Lower lobe of right lung (tissue), 2 donors: ENCODE measurements at regions not wholly inside any gene's neighbourhood (a gene's known extent, or its start where the extent isn't known, plus 50 kb on each side); places are given as distances from the start of the nearest gene placed in this dataset.

Experiments
- ATAC-seq, 2 donors: fragments of 200-7000 bp; cut with Tn5 transposase; one replicate each; pipeline ENCODE4 v1.9.1; 2020 to 2022; ENCODE audit warnings: mild to moderate bottlenecking in 2 of 2, moderate library complexity in 2 of 2
- DNase-seq: peaks from one replicate; pipeline ENCODE4 v3.0.0-alpha.2; 2020
- H3K27ac ChIP-seq: fragments of 200-600 bp; one replicate; pipeline ENCODE4 v1.8.0; 2022
- H3K27me3 ChIP-seq: fragments of 200-600 bp; one replicate; pipeline ENCODE4 v1.8.0; 2022; ENCODE audit warnings: low read depth
- H3K36me3 ChIP-seq: fragments of 200-600 bp; one replicate; pipeline ENCODE4 v1.8.0; 2022; ENCODE audit warnings: mild to moderate bottlenecking
- H3K4me1 ChIP-seq: fragments of 200-600 bp; one replicate; pipeline ENCODE4 v1.8.0; 2022
- H3K4me3 ChIP-seq: fragments of 200-600 bp; one replicate; pipeline ENCODE4 v1.8.0; 2022; ENCODE audit warnings: mild to moderate bottlenecking
- H3K9me3 ChIP-seq: fragments of 200-600 bp; one replicate; pipeline ENCODE4 v1.8.0; 2022
- CTCF ChIP-seq: fragments of 200-600 bp; IDR thresholded peaks from one replicate; pipeline ENCODE4 v1.8.0; 2022; ENCODE audit warnings: antibody characterized with exemption, mild to moderate bottlenecking
- intact Hi-C: fragments of 100-400 bp; cut with DNase I; formaldehyde crosslinking; loops from one replicate; pipeline ENCODE4 v1.11.0; 2022
- donor health status: DM: no; HTN: yes; CAD: no; lungs with severe emphysema.

- ATAC-seq: no peak
- H3K4me1 ChIP-seq: no peaks in the 10 kb centered on the region
- peaks cover 10% of the 10 kb centered on the region for H3K9me3 ChIP-seq
- no peak for DNase-seq
- intact Hi-C loops: no loop called here
- H3K4me3 ChIP-seq: no peak overlapping the region
- TF ChIP-seq CTCF: no peak
- no peak overlapping the region for H3K27ac ChIP-seq
- no peaks in the 10 kb centered on the region for H3K27me3 ChIP-seq
- no peaks in the 10 kb centered on the region for H3K36me3 ChIP-seq
These were observed 970.6 kb downstream of the NCAM2 start for GRCh38 chr21:21968810-21969209.

GRCh38 chr21:21969211-21969610 is 971.0 kb downstream of the NCAM2 start:
- no peaks in the 10 kb centered on the region for H3K27me3 ChIP-seq
- H3K9me3 ChIP-seq: peaks cover 6% of the 10 kb centered on the region
- H3K27ac ChIP-seq: no peak overlapping the region
- DNase-seq: no peak
- no peak for TF ChIP-seq CTCF
- no peaks in the 10 kb centered on the region for H3K36me3 ChIP-seq
- no peak overlapping the region for H3K4me3 ChIP-seq
- ATAC-seq: no peak
- intact Hi-C loops: no loop called here
- H3K4me1 ChIP-seq: no peaks in the 10 kb centered on the region

- H3K36me3 ChIP-seq: no peaks in the 10 kb centered on the region
- intact Hi-C loops: no loop called here
- no peak for TF ChIP-seq CTCF
- DNase-seq: no peak
- H3K4me1 ChIP-seq: no peaks in the 10 kb centered on the region
- no peak overlapping the region for H3K27ac ChIP-seq
- no peak for ATAC-seq
- no peaks in the 10 kb centered on the region for H3K27me3 ChIP-seq
- H3K4me3 ChIP-seq: no peak overlapping the region
- no peaks in the 10 kb centered on the region for H3K9me3 ChIP-seq
These were observed 973.2 kb downstream of the NCAM2 start for GRCh38 chr21:21971384-21971783.

GRCh38 chr21:21973806-21974205 is 975.6 kb downstream of the NCAM2 start:
- intact Hi-C loops: no loop called here
- Histone ChIP-seq H3K4me3 (no peak overlapping the region), H3K27ac (no peak overlapping the region), H3K36me3 (no peaks in the 10 kb centered on the region), H3K27me3 (no peaks in the 10 kb centered on the region), H3K4me1 (no peaks in the 10 kb centered on the region), H3K9me3 (no peaks in the 10 kb centered on the region)
- TF ChIP-seq CTCF: no peak
- ATAC-seq (no peak), DNase-seq (no peak)

GRCh38 chr21:21996891-21997290 is 998.7 kb downstream of the NCAM2 start:
- intact Hi-C loops: no loop called here
- H3K36me3 ChIP-seq: no peaks in the 10 kb centered on the region
- no peak for TF ChIP-seq CTCF
- H3K27me3 ChIP-seq: no peaks in the 10 kb centered on the region
- ATAC-seq (no peak), DNase-seq (no peak)
- H3K4me3 ChIP-seq: no peak overlapping the region
- H3K9me3 ChIP-seq: no peaks in the 10 kb centered on the region
- H3K4me1 ChIP-seq: no peaks in the 10 kb centered on the region
- no peak overlapping the region for H3K27ac ChIP-seq
